Hematopoietic multipotent progenitor cell treated with erythropoietin and hydrocortisone succinate and interleukin-3 and kit ligand, for 4 days (in vitro differentiated cells): ENCODE measurements at regions not wholly inside any gene's neighbourhood (a gene's known extent, or its start where the extent isn't known, plus 50 kb on each side); places are given as distances from the start of the nearest gene placed in this dataset.

Experiments
- DNase-seq: peaks from one replicate; pipeline ENCODE4 v3.0.0-alpha.2; 2015

DNA sequence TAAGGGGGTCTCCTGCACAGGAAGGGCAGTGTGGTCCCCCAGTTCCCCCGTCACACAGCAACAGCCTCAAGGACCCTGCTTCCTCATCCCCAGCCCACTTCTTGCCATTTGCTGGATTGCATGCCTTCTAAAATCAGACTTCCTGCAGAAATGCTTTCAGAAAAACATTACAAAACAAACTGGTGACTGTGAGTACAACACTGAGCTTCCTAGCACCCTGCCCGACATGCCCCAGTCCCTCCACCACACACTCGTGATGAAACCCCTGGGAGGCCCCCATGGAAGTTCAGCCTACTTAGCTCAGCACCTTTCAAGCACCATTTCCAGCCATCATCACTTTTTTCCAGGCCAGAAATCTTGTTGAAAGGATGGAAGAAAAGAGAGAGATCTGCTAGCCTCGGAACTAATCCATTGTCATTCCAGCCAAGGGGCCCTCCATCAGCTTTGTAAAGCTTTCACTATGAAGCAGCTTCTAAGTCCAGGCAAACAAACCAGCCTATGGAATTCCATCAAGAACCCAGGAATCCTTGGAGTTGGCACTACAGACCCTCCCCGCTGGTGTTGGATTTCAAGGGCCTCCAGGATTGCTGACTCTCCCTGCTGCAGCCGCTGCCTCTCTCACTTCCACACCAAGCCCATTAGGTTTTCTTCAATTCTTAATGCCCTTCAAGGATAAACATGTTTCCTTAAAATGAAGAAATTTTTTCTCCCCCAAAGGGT is 114.6 kb downstream of the C5orf15 start:
- no peak for DNase-seq

DNA sequence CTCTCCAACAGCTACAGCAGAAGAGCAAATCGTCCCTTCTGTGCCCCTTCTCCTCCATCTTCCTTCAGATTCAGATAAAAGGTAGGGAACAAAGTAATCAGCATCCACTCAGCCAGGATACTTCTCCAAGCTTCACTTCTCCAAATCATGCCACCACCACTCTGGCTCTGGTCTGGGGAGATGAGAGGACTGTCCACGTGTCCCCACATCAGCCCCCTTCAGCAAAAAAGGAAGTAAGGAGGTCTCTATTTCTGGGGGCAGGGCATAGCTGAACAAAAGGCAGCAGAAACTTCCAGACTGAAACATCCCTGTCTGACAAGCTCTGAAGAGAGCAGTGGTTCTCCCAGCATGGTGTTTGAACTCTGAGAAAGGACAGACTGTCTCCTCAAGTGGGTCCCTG is 116.9 kb downstream of the C5orf15 start:
- no peak for DNase-seq

DNA sequence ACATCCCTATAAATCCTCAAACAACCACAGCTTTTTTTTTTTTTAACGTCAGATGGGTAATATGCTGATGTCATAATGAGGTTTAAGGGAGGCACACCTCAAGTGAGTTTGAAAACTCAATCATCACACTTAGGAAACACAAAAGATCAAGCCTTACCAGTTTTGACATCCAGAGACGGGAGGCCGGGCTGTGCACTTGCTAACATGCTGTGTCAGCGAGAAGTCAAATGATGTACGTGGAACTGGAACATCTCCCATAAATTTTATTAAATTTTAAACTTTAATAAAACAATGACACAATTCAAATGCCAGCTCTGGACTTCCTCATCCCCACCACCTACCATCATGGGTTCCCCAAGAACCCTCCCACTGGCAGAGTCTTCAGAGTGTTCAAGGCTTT is 117.6 kb downstream of the C5orf15 start:
- DNase-seq = no peak

DNA sequence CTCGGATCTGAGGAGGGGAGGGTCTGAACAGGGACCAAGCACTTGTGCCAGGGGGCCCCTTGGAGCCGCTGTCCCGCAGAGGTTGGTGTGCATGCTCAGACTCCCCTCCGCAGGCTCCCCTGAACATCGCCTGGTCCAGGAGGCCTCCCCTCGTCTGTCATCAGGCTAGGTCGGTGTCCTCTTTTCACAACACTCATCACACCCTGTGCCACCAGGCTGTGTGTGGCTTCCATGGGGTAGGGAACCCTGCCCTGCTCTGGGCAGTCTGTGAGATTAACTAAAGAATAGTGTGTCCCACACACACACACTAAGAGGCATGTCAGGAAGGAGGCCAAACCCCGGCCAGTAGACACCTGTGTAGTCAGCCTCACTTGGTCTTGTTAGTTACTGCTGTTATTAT is 119.3 kb downstream of the C5orf15 start:
- DNase-seq = no peak

DNA sequence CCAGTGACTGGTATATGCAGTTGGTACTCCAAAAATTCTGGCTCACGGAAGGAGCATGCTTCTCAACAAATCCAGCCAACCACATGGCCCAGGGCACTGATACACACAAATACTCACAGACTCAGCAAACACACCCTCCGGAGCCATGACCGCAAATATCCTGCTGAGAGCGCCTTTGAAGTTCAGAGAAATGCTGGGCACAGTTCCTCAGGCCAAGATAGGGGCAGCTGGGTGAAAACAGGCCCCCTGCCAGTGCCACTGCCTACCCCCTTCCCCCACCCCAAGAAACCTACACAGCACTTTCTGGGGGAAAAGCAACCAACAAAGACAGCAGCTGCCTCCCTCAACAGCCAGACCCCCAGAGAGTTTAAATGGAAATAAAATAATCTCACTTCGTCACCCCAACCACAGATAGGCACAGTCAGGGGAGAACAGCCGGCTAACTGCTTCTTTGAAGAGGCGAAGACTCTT is 120.0 kb downstream of the C5orf15 start:
- DNase-seq = peak; percentile 19

DNA sequence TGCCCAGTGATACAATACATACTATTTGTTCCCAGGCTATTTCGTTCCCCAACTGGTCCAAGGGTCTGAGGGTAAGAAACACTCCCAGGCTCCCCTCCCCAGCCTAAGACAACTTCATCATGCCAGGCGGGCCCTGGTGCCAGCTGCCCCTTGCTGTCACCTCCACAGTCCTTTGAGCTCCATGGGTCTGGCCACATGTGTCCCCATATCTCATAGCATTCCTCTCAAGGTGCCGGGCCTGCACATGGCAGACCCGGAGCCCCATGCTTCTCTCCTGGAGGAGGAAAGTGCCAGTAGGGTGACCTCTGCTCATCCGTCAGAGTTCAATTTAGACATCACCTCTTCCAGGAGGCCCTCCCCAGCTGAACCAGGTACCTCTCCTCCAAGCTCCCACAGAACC is 120.5 kb downstream of the C5orf15 start:
- DNase-seq = no peak

DNA sequence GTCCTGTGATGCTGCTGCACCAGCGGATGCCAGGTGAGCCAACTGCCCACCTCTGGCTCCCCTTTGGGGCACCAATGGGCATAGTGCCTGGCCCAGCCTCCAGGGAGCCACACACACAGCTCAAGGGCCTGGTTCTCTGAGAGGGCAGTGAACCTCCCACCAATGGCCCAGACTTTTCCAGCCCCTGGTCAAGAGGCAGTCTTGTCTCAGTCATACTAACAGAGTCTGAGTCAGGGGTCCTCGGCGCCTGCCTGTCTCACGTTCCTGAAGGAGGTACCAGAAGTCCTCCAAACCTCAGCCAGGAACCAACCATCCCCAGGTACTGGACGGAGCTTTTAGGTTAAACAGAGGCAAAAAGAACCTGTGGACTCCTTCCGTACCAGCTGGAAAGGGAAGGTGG is 121.1 kb downstream of the C5orf15 start:
- no peak for DNase-seq

DNA sequence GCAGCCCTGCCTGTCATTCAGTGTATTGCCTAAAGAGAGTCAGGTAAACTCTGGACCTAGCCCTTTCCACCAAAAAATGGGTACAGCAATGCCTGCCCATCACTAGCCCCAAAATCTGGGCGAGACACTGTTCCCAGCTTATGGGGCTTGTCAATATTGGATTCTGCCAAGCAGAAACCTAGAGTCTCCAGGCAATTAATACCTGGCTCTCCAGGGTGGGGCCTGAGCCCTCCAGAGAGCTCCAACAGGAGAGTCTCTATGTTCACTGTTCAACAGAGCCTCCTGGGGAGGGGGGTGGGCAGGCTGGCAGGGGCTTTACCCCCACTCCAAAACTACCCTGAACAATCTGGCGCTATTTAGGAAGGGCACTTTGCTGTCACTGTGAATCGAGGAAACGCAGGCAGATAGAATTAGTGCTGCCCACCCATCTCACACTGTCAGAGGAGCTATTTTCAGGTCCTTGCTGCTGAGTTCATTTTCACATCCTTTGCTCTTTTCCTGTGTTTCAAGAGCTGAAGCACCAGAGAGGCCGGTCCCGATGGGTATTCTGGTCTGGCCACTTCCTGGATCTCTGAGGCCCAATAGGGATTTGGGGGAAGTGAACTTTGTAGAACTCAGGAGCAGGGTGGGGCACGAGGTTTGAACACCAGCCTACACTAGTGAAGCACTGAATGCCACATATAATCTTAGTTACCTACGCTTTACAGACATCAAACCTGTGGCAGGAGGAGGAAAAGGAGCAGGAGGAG is 121.8 kb downstream of the C5orf15 start:
- no peak for DNase-seq

DNA sequence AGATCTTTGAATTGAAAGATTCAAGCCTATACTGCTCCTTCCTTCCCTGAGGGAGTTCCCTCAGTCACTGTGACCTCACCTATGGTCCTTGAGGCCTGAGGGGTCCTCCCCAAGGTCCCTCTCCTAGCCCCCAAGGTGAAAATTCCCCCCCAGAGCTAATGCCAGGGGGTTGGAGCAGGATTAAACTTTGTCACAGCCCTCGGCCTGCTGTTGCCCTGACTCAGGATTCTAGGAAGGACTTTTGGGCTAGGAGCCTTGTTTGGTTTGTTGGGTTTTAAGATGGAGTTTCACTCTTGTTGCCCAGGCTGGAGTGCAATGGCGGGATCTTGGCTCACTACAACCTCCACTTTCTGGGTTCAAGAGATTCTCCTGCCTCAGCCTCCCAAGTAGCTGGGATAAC is 123.2 kb downstream of the C5orf15 start:
- no peak for DNase-seq

DNA sequence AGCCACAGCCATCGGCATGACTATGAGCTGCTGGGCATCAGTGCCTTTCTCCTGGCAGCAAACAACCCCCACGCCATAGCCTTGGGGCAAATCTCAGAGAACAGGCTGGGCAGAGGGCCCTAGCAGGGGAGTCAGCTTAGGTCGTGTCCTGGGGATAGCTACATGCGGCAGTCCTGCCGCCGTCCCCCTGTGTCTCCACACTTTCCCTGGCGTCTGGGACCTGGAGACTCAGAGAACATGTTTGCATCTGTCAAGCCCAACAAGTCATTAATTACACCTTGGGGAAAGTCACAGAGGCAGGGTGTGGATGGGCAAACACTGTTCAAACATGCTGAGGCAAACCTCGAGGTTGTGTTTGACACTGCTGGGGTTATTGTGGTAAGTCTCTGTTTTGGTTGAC is 123.6 kb downstream of the C5orf15 start:
- no peak for DNase-seq

DNA sequence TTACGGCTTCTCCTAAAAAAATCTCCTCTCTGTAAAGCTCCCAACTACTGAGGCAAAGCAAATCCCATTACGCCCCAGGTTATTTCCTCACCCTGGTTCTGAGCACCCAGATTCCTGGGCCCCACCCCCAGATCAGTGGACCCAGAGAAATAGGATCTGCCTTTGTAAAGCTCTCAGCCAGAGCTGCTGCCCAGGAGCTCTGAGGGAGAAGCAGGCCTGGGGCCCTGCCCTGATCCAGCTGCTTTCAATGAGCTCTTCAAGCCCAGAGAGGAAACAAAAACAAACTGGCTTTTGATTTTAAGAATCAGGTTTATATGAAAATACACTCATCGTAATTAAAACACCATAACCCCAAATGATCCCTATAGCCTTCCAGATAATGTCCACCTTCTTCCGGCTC is 124.5 kb downstream of the C5orf15 start:
- no peak for DNase-seq

DNA sequence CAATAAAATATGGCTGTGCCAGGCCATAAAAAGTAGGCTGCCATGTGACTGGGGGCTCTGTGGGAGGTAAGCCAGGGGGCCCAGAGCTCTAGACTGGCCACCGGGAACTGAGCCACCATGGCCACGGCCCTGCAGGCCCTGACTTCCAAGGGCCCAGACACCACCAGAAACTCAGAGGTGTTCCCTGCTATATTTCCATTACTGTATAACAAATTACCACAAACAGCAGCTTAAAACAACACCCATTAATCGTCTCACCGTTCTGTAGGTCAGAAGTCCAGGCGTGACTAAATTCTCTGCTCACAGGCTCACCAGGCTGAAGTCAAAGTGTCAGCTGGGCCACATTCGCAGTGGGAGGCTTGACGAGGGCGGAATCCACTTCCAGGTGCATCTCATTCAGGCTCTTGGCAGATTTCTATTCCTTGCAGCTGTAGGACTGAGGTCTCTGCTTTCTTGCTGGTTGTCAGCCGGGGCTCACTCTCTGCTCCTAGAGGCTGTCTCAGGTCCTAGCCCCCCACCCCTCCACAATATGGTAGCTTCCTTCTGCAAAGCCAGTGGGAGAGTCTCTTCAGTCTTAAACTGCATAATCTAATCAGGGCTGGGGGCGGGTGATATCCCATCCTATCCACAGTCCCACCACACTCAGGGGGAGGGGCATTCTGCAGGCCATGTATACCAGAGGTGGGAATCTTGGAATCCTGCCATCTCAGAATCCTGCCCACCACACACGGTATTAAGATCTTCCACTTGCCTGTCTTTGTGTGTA is 125.4 kb downstream of the C5orf15 start:
- no peak for DNase-seq

DNA sequence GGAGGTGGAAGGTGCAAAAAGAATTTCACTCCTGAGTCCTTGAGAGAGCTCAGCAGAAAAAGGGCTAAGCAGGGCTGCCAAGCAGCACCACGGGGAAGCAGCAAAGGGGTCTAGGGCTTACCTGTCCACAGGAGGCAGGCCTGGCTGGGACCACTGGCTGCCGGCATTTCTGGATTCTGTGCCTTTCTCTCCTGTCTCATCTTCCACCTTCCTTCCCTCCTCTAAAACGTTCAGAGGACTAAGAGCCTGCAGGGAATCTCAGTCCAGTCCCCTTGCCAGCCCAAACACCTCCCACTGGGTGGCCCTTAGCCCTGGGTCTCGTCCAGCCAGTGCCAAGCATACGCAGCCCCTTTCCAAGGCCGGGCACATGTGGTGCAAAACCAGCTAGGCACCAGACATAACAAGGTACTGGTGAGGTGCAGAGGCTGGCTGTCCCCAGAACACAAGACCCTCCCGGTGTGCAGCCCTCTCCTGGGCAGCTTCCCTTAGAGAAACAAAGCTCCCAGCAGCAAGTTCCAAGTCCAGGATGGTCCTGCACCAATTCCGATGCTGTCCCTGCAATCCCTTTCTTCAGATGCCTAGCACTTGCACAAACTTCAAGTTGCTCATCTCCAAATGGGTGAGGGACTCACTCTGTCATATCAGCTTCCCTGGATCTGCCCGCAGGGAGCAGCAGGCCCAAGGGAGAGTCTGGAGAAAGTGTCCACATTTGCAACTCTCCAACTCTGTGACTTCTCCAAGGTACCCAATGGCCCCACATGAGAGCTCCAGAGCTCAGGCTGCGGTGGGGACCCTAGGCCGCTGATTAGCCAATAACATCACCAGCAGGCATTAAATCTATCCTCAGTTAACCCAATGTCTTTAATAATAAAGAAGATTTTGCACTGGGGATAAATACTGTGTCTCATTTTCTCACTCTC is 126.3 kb downstream of the C5orf15 start:
- no peak for DNase-seq

DNA sequence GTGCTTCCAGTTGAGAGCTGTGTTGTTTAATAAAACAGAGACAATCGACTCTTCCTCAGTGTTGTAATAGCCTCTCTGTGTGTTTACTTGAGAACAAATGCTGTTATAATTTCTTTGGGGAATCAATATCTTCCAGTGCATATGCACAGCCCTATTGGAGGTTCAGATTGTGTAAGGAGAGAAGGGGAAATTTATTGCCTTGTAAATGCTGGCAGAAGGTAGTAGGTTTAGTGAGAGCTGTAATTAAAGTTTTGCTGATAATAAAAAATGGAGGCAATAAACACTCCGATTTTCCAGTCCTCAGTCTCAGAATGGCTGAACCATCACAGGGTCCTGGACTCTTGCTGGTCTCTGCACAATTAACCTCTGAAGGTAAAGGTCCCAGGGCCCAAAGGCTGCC is 128.3 kb downstream of the C5orf15 start:
- no peak for DNase-seq

DNA sequence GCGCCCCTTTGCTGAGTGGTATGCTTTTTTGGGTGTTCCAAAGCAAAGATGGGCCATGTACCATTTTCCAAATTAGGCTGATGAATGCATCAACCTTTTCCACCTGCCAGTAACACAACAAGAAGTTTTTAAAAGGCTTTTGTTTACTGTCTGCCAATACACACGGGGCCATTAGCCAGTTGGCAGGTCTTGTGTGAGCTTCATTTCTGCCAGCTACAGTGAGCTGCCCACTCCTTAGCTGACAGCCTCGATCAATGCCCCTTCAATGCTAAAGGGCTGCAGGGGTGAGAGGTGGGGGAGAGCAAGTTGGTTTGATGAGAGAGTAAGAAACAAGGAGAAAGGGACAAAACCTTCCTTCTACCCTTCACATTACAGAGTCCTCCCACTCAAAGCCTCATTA is 128.7 kb downstream of the C5orf15 start:
- no peak for DNase-seq

DNA sequence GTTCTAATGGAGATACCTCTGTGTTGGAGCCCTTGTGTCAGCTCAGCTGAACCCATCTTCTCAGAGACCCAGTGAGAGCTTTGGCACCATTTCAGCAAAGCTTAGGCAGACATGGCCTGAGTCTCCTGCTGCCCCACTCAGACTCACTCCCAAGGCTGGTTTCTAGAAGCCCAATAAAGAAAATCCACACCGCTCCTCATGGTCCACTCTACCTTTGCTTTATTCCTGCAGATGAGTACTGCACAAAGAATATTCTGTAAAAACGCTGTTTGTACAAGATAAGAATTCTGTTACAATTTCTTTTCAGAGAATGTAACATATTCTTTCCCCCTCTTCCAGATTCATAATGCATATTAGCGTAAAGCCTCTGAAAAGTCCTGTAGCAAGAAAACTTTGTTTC is 129.3 kb downstream of the C5orf15 start:
- DNase-seq = no peak

DNA sequence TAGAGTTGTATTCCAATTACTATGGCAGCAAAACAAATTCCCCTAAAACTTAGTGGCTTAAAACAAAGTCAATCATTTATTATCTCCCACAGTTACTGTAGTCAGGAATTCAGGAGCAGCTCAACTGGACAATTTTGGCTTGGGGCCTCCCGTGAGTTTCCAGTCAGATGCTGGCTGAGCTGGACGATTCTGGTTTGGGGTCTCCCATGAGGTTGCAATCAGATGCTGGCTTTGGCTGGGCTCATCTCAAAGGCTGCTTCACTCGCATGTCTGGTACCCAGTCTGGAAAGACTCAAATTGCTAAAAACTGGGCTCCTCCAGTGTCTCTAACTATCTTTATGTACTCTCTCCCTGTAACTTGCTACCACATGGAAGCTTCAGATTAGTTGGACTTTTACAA is 130.1 kb downstream of the C5orf15 start:
- no peak for DNase-seq

DNA sequence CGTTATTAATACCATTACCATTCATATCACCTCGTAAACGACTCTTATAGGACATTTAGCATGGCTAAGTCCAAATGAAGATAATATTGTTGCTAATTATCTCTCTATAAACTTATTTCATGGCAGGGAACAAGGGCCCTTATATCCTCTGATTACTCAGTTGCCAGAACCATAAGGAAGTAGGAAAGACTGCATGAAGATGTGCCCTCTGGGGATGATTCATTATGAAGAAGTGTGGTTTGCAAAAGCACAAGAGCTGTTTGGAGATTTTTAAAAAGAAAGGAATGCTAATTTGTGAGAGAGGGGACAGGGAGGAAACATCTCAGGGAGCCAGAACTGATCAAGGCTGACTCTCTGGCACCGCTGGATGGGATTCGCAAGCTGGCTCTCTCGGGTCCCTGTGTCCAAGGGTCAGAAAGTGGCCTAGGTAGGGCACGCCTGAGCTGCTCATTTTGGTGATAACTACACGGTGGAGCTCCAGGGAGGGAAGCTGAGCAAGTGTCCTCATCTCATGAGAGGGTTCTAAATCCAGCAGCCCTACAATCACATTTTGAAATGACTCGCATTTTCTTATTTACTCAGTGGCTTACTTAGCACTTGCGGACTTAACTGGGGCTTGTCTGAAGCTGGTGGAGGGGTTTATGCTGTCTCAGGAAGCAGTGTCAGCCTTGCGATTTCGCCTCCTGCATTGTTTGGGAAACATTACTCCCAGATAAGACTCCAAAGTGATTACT is 136.8 kb downstream of the C5orf15 start:
- DNase-seq = no peak

DNA sequence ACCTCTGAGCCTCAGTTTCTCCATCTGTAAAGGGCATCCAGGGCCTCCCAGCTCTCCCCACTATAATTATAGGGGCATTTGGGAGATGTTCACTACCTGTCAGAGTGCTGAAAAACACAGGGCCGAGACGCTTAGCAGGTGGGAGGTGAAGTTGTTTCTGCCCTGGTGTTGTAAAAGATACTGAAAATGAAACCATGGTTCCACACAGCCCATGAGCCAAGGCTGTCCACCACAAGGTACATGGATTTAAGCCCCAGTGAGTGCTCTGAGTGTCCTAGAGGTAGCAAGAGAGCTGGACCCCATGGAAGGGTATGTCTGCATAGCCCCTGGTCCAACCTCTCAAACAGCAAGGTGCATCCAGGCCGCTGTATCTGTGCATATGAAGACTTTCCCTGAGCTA is 137.5 kb downstream of the C5orf15 start:
- DNase-seq = no peak

DNA sequence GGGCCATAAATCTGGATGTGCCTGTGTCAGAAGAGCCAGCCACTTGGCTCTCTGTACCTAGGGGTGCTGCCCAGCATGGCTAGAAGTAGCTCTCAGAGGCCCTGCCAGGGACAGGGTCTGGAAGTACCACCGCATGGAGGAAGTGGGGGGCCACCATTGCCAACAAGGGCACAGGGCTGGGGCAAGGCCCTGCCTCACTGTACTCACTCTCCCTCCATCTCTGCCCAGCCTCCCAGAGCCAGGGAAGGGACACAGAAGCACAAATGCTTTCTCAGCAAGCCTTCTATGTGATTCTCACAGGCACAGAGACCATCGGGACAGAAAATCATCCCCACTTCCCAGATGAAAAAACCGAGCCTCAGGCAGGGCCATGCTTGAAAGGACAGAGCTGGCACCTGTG is 138.1 kb downstream of the C5orf15 start:
- no peak for DNase-seq

DNA sequence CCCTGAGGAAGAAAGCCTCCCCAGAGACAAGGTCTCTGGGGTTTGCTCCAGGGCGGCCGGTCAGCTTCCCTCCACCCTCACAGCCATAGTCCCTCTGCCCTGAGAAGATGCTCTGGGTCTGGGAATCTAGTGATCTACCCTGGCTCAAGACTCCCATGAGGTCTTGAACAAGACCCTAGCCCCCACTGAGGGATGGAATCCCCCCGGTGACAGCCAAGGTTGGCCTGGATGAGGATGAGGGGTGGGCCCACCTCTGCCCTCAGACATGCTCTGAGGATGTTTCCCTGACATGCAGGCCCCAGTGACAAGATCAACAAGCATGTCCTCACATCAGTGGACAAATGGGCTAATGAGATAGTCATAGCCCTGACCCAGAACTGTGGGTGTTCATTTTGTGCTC is 138.6 kb downstream of the C5orf15 start:
- no peak for DNase-seq

DNA sequence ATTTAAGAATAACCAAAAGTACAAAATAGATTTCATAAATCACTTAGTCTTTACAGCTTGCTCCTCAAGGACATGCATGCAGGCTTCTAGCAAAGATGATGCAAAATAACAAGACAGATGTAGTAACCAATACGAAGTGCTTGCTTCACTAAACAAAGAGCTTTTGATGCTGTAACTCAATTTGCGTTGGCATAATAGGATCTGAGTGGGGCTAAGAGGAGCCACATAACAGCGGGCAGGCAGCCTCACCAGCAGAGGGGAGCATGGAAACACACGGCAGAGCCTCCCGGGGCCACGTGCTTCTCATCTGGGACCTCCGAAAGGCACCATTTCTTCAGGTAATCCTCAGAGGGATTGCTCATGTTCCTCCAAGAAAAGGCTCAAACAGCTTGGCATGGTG is 139.7 kb downstream of the C5orf15 start:
- DNase-seq = no peak
